SIG-M5 treated with dmso at 0.1 percent for 504 hours (cell line): ENCODE measurements at regions not wholly inside any gene's neighbourhood (a gene's known extent, or its start where the extent isn't known, plus 50 kb on each side); places are given as distances from the start of the nearest gene placed in this dataset.
"Not testable (repeated sequence)": the region's sequence is repeated elsewhere in the genome, so short reads cannot be mapped to it uniquely, and the experiment has no call there.

Source experiments
- DNase-seq: peaks from one replicate; lab custom pipeline; 2025; ENCODE audit not compliant: unreplicated experiment; lab: John Stamatoyannopoulos, UW

DNA sequence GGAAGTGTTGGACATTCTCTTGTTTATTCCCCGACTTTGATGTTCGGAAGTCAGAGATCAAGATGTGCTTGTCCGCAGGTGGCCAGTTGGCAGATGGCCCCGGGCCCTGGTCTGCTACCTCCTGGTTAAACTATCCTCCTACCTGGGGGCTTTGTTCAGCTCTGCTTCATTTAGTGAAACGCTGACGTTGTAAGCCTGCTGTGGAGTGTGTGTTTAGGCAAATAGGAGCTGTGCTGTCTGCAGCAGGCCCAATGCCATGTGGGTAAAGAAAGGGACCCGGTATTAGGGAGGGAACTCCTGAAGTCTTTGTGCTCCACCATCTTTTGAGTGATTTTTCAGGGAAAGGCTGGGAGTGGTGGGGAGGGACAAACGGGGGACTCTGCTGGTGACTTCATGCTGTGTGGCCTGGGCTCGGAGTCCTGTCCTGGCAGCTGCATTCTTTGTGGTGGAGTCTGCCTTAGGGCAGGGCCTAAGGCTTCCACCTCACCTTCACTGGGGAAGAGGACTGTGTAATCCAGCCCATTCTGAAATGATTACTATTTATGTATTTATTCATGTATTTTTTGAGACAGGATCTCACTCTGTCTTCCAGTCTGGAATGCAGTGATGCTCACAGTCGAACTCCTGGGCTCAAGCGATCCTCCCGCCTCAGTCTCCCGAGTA lies 171.1 kb upstream of the KLF6 start:
- DNase-seq, result no peak

DNA sequence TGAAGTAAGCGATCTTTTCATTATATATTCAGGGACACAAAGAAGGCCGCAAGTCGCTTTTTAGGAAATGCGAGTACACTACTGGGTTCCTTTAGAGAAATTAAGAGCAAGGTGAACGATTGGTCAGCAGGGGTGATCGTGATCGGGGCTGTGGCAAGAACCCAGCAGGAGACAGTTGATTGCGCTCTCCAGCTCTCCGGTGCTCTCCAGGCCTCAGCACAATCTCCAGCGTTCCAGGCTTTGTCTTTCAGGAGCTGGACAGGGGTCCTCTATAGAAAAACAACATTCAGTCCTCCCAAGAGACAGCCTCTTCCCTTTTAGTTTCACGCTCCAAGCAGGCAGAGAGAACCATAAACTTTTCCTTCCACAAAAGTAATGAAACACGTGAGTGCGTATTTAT lies 170.5 kb upstream of the KLF6 start:
- DNase-seq, result no peak

DNA sequence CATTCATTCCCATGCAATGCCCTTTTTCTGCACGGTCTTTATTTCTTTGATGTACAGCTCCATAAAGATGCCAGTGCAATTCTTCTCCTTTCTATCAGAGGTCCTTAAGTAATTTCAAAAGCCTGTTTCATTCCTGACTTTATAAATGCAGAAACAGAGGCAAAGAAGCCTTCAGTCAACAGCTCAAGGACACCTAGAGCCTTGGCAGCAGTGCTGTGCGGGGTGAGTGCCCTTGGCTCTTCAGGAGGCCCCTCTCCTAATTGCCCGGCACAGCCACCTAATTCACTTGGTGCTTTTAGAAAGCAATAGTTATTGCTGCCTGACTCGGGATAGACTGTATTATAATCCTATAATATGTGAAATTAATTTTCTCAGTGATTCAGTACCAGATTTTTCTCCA lies 169.6 kb upstream of the KLF6 start:
- DNase-seq, result no peak

DNA sequence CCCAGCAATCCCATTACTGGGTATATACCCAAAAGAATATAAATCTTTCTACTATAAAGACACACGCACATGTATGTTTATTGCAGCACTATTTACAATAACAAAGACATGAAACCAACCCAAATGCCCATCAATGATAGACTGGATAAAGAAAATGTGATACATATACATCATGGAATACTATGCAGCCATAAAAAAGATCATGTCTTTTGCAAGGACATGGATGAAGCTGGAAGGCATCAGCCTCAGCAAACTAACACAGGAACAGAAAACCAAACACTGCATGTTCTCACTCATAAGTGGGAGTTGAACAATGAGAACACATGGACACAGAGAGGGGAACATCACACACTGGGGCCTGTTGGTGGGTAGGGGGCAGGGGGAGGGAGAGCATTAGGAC lies 169.0 kb upstream of the KLF6 start:
- not testable (repeated sequence) for DNase-seq

DNA sequence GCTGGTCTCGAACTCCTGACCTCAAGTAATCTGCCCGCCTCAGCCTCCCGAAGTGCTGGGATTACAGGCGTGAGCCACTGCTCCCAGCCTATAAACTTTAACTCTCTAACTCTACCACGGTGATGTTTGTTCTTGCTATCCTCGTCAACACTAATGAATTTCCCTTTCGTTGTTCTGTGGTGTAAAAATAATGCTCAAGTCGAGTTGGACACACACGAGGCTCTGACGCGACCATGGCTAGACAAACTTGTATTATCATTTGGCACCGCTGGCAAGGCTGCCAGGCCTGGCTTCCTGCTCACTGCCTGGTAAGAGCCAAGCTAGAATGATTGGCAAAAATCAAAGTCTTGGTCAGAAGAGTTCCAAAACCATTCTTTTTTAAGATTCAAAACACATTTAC lies 167.0 kb upstream of the KLF6 start:
- DNase-seq, result no peak

DNA sequence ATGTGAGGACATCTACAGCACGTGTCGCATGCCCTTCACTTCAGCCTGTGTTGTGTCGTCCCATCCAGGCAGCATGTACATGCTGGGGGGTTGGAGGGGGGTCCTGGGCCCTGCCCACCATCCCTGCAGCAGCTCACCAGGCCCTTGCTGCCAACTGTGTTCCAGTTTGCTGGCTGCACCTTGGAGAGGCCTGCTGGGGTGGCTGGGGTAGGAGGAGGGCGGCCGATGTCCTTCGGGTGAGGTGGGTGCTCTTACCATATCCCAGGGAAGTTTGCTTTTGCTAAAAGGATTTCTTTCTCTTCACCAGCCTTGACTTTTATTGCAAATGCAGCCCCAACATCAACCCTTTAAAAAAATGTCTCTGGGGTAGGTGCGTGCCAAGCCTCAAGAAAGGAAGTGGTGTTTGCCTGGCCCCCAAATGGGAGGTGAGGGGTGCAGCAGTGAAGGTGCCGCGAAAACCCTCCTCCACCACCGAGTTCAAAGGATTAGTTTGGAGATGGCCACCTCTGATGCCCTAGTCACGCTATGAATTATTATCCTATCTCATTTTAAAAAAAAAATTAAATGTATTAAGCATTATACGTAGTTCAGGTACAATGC lies 165.8 kb upstream of the KLF6 start:
- no peak for DNase-seq

DNA sequence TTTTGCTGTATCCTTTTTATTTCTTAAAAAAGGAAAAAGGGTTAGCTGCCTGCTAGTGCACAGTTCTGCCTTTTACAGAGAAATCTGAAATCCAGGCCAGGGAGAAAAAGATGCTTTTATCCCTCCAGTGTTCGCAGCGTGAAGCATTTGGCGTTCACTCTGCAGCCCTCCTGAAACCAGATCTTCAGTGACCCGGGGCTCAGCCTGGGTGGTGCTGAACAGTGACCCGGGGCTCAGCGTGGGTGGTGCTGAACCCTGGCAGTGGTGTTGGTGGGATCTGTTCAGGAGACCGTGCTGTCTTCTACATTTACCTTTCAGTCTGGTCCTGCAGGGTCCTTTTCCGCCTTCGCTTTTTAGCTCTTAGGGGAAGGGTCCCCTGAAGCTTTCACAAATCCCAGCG lies 164.7 kb upstream of the KLF6 start:
- no peak for DNase-seq

DNA sequence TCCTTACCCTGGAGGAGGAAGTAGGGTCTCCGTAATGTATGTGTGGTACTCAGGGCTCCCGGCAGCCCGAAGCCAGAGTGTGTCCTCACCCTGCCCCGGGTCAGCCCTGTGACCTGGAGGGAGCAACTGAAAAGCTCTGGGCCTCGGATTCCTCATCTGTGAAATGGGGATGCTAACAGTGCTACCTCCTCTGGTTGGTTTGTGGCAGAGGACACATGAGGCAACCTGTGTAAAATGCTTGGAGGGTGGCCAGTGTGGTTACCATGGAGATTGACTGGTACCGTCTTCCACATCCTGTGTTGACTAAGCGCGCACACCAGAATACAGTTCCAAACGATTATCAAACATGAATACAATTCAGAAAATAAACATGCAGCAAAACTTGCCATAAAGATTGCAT lies 163.8 kb upstream of the KLF6 start:
- no peak for DNase-seq

DNA sequence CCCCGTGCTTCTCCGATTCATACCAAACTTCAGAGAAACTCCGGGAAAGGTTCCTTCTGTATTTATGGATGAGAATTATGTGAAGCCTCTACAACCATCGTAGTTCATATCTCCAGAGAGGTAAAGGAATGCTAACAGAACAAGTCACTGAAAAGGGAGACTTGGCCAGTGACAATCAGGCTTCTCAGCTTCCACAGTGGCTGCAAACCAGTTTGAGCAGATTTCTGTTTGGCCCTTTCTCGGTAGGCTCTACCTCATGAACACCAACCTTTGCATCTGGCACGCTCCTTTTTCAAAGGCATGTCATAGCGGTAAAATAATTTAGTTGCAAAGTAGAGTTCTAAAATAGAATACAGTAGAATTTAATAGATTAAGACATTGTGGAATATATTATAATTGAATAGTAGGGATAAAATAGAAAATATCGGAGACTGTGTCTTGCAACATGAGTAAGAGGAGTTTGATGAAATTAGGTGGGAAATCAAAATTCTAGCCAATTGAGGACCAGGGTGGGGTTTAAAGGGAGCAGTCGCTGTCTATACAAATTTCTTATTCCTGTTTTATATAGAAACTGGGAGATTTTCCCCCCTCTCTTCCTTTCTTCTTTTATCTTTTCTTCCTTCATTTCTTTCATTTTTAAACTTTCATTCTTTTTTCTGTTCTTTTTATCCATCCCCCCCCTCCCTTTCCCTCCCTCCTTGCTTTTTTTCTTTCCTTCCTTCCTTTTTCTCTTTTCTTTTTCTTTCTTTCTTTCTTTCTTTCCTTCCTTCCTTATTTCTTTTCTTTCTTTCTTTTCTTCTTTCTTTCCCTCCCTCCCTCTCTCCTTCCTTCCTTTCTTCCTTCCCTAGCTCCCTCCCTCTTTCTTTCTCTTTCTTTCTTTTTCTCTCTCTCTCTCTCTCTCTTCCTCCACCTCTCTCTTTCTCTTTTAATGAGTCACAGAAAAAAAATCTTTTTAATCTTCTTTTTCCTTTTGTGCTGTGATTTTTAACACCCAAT lies 161.5 kb upstream of the KLF6 start:
- peak; percentile 7 for DNase-seq

DNA sequence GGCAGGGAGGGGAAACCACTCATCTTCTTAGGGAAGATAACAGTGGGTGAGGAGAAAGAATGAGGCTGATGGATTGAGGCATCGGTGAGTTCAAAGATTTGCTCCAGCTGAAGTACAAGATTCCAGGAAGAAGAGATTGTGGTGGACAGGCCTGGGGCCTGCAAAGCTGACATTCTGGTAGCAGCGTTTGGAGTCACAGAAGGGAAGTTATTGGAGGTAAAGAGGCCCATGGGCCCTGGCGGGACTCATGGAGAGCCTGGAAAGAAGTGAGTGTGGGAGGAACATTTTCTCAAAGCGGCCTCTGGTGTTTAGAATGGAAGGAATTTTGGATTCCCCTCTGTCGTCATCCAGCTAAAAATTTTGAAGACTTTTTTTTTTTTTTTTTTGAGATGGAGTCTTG lies 160.0 kb upstream of the KLF6 start:
- DNase-seq, result no peak

DNA sequence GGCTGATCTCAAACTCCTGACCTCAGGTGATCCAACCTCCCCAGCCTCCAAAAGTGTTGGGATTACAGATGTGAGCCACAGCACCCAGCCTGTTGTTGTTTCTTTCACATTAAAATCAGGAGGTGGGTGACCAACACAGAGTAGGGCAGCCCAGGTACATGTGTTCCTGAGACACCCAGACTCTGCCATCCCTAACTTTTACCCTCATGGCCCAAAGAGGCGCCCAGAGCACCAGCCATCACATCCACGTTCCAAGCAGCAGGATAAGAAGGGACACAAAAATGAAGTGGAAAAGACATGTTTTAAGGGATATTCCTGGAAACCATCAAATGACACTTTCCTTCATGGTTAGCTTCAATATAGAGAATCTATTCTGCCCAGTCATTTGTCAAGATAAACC lies 159.6 kb upstream of the KLF6 start:
- DNase-seq, result no peak

DNA sequence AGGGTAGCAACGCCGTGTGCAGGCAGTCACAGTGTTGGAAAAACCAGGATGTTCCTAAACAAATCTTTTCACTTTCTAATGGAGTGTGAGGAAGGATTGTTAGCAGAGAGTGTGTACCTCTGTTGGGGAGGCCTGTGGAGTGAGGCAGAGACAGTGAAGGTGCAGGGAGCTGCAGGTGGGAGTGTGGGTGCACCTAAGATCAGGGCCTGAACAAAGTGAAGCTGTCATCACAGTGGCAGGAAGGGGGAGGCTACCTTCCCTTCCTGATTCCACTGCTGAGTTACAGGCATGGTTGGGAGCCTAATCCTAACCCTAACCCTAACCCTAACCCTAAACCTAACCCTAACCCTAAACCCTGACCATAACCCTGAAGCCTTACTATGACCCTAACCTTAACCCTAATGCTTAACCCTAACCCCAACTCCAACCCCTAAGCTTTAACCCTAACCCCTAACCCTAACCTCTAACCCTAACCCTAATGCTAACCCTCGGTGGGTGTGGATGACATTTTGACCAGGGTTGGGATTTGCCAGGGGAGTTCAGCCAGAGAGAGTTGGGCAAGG lies 158.8 kb upstream of the KLF6 start:
- no peak for DNase-seq

DNA sequence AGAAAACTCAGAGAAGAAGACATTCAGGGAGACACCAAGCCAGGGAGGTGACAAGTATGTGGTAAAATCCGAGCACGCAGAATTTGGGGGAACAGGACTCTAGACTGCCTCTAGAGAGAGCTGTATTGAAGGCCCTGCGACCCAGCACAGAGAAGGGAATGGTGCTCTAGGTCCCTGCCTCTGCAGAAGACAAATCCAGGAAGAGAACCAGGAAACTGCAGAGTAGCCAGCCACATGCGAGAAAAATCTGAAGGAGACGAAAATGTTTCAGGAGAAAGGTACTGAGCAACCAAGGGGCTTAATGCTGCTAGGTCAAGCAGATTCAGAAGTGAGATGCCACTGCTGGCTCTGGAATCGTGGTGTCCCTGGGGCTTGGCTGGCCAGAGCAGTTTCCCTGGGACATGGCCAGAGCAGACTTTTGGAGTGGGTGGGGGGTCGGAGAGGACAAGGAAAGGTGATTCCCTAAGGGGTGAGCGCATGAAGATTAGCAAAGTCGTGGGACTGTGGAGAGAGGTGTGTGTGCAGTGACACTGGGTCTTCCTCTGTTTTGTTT lies 158.0 kb upstream of the KLF6 start:
- DNase-seq, result no peak

DNA sequence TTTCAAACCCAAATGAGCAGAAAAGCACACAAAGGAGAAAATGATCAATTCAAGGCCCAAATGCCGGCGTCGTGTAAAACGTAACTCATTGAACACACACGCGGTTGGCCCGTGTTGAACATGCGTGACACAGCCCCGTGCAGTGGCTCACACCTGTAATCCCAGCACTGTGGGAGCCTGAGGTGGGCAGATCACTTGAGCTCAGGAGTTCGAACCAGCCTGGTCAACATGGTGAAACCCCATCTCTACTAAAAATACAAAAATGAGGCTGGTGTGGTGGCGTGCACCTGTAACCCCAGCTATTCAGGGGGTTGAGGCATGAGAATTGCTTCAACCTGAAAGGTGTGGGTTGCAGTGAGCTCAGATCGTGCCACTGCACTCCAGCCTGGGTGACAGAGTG lies 156.7 kb upstream of the KLF6 start:
- DNase-seq, result no peak

DNA sequence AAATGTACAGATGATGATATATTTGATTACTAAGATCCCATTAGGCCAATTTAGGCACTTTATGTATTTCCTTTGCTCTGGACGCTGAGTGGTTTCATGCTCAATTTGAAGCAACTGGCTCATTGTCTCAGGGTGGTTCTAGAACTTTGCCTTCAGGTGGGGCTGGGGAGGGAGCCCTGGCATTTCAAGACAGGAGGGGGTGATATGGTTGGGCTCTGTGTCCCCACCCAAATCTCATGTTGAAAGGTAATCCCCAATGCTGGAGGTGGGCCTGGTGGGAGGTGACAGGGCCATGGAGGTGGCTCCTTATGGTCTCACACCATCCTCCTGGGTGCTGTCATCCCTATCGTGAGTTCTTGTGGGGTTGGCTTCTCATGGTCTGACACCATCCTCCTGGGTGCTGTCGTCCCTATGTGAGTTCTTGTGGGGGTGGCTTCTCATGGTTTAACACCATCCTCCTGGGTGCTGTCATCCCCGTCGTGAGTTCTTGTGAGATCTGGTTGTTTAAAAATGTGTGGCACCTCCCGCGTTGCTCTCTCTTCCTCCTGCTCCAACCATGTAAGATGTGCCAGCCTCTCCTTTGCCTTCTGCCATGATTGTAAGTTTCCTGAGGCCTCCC lies 151.5 kb upstream of the KLF6 start:
- no peak for DNase-seq

DNA sequence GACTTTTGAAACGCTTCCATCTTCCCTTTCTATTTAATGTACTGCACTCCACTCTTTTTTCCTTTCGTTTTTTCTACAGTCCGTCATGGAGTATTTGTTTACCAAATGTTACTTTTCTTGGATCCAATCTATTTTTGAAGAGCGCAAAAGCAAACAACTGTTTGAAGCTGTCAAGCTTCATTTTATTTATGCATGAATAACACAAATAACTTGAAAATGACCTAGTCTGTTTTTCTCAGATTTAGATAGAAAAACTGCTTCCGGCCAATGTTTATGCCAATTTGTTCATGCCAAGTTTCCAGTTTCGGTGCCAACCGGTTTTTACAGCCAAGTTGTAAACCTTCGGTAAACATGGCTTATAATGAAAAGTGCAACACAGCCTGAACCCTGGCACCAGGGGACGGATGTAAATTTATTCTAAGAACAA lies 150.9 kb upstream of the KLF6 start:
- peak; percentile 5 for DNase-seq

DNA sequence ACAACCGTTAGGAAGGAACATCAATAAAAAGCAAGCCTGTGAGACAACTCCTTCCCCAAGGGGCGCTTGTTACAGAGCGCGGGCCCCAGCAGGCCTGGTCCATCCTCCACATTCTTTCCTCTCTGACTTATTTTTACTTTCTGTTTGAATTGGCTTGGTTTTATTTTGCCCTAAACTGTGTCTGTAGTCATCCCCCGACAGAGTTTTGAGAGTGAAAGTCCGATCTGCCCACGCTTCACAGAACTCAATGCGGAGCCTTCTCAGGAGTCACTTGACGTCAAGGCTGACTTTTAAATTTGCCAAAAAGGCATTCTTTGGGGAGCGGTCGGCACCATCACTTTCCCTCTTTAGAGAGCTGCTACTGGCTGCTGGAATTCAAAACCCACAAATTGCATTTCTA lies 150.1 kb upstream of the KLF6 start:
- DNase-seq, result no peak

DNA sequence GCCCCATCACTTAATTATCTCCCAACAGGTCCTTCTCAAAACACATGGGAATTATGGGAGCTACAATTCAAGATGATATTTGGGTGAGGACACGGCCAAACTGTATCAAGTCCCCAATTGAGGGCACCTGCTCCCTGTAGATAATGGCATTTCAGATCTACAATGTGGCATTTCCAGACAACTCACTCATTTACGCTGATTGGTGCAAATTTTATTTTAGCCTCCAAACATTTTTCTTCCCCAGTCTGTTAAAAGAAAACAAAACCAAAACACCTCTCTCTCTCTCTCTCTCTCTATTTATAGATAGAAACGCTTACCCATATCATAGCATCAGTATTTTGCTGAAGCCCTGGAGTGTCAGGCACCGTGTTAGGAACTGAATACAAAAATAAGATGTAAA lies 148.7 kb upstream of the KLF6 start:
- DNase-seq, result no peak

DNA sequence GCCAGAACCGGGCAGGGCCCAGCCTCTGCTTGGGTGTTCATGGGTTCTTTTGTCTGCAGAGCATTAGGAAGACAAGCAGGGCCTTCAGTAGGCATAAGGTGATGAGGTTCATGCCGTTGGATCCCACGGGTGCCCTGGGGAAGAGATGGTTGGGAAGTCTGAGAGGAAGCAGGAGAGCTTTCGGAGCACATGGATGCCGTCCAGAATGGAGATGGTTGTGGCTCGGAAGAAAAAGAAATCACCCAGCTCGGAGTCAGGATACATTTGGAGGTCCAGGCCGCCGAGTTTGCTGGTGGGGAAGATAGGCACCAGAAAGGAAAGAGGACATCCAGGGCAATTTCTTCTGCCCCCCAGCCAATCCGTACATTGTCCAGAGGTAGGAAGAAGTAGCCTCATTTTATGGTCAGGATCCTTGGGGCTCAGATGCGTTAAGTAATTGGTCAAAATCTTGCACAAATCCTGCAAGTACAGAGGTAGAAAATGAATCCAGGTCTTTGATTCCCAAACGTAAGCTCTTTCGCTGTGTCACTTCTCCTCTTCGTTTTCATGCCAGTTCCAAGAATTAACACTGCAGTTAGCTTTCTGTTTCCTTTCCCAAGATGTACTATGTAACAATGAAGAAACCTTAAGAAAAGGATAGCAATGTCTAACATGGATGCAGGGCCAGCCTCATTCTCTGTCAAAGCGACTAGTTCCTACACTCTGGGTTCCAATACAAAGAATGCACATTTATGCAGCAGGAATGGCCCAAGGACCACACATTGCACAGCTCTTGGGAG lies 147.8 kb upstream of the KLF6 start:
- DNase-seq, result no peak

DNA sequence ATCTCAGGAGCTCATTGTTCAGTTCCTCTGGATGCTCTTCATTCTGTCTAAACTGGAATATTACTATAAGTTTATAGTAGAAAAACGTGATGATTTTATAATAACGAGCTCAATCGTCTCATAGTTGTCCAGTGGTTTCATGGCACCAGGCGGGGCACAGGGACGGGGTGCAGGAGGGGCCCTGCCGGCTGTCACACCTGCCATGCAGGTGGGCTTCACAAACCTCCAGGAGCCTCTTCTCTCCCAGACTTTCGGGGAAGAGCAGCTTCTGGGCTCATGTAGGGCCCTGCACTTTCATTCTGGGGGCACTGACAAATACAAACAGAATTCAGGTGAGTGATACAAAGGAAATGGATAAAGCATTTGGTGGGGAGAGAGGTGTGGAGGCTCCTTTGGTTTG lies 146.9 kb upstream of the KLF6 start:
- DNase-seq, result no peak
